Effector CD4-positive, alpha-beta T cell (primary cell): ENCODE measurements at regions not wholly inside any gene's neighbourhood (a gene's known extent, or its start where the extent isn't known, plus 50 kb on each side); places are given as distances from the start of the nearest gene placed in this dataset.

ENCODE experiments used
- DNase-seq: peaks from one replicate; pipeline ENCODE4 v3.0.0-alpha.2; 2020

GRCh38 chr3:41117398-41117870, 81.9 kb upstream of the CTNNB1 start:
- peak; percentile 58 for DNase-seq

GRCh38 chr3:41118461-41119390, 80.6 kb upstream of the CTNNB1 start:
- DNase-seq = no peak

GRCh38 chr3:41120460-41120859, 78.8 kb upstream of the CTNNB1 start:
- no peak for DNase-seq

GRCh38 chr3:41125258-41125657, 74.0 kb upstream of the CTNNB1 start:
- DNase-seq = no peak

GRCh38 chr3:41126472-41126871, 72.8 kb upstream of the CTNNB1 start:
- no peak for DNase-seq

GRCh38 chr3:41126961-41127360, 72.3 kb upstream of the CTNNB1 start:
- no peak for DNase-seq

GRCh38 chr3:41127414-41127813, 71.9 kb upstream of the CTNNB1 start:
- no peak for DNase-seq

- no peak for DNase-seq
Observed at GRCh38 chr3:41129731-41130130, 69.6 kb upstream of the CTNNB1 start.

GRCh38 chr3:41131224-41131623, 68.1 kb upstream of the CTNNB1 start:
- DNase-seq = no peak

- no peak for DNase-seq
Observed at GRCh38 chr3:41137686-41138111, 61.6 kb upstream of the CTNNB1 start.

- DNase-seq = no peak
Observed at GRCh38 chr3:41138146-41138545, 61.2 kb upstream of the CTNNB1 start.

- no peak for DNase-seq
Observed at GRCh38 chr3:41138601-41139000, 60.7 kb upstream of the CTNNB1 start.

- no peak for DNase-seq
Observed at GRCh38 chr3:41140242-41140641, 59.1 kb upstream of the CTNNB1 start.

GRCh38 chr3:41141433-41142167, 57.7 kb upstream of the CTNNB1 start:
- no peak for DNase-seq

- DNase-seq = no peak
Observed at GRCh38 chr3:41143421-41144031, 55.8 kb upstream of the CTNNB1 start.

GRCh38 chr3:41144631-41145030, 54.7 kb upstream of the CTNNB1 start:
- DNase-seq = no peak

GRCh38 chr3:41148478-41148877, 50.8 kb upstream of the CTNNB1 start:
- DNase-seq = no peak

- no peak for DNase-seq
Observed at GRCh38 chr3:41148901-41149300, 50.4 kb upstream of the CTNNB1 start.
